Activated naive CD8-positive, alpha-beta T cell treated with anti-CD3 and anti-CD28 coated beads for 36 hours (primary cell): ENCODE measurements at regions not wholly inside any gene's neighbourhood (a gene's known extent, or its start where the extent isn't known, plus 50 kb on each side); places are given as distances from the start of the nearest gene placed in this dataset.
"Not testable (repeated sequence)": the region's sequence is repeated elsewhere in the genome, so short reads cannot be mapped to it uniquely, and the experiment has no call there.

ENCODE experiments used
- DNase-seq: peaks from one replicate; pipeline ENCODE4 v3.0.0; 2021
- H3K27ac Mint-ChIP-seq: one replicate; pipeline ENCODE4 v1.8.0; 2022; ENCODE audit warnings: mild to moderate bottlenecking, moderate library complexity, mixed read lengths
- H3K27me3 Mint-ChIP-seq: one replicate; pipeline ENCODE4 v1.8.0; 2022; ENCODE audit warnings: mild to moderate bottlenecking, mixed read lengths
- H3K36me3 Mint-ChIP-seq: one replicate; pipeline ENCODE4 v1.8.0; 2021; ENCODE audit warnings: mild to moderate bottlenecking, mixed read lengths
- H3K4me1 Mint-ChIP-seq: one replicate; pipeline ENCODE4 v1.8.0; 2021; ENCODE audit warnings: mixed read lengths
- H3K4me3 Mint-ChIP-seq: one replicate; pipeline ENCODE4 v1.8.0; 2022; ENCODE audit warnings: mild to moderate bottlenecking, moderate library complexity, mixed read lengths
- H3K9me3 Mint-ChIP-seq: one replicate; pipeline ENCODE4 v1.8.0; 2022; ENCODE audit warnings: mixed read lengths

- not testable (repeated sequence) for H3K27me3 Mint-ChIP-seq, DNase-seq, H3K9me3 Mint-ChIP-seq, H3K36me3 Mint-ChIP-seq, H3K27ac Mint-ChIP-seq, H3K4me1 Mint-ChIP-seq, H3K4me3 Mint-ChIP-seq
Observed at GRCh38 chr21:9028624-9029431, 1492.6 kb upstream of the TPTE start.

GRCh38 chr21:9030141-9030665 lies 1491.2 kb upstream of the TPTE start:
- DNase-seq, H3K36me3 Mint-ChIP-seq, H3K27me3 Mint-ChIP-seq, H3K27ac Mint-ChIP-seq, H3K9me3 Mint-ChIP-seq, H3K4me1 Mint-ChIP-seq, H3K4me3 Mint-ChIP-seq: not testable (repeated sequence)

GRCh38 chr21:9031482-9032374 lies 1489.7 kb upstream of the TPTE start:
- not testable (repeated sequence) for H3K27me3 Mint-ChIP-seq, H3K36me3 Mint-ChIP-seq, H3K4me3 Mint-ChIP-seq, DNase-seq, H3K4me1 Mint-ChIP-seq, H3K9me3 Mint-ChIP-seq, H3K27ac Mint-ChIP-seq

- not testable (repeated sequence) for DNase-seq, H3K4me3 Mint-ChIP-seq, H3K27me3 Mint-ChIP-seq, H3K36me3 Mint-ChIP-seq, H3K4me1 Mint-ChIP-seq, H3K9me3 Mint-ChIP-seq, H3K27ac Mint-ChIP-seq
Observed at GRCh38 chr21:9032547-9032946, 1488.8 kb upstream of the TPTE start.

- not testable (repeated sequence) for H3K36me3 Mint-ChIP-seq, H3K4me3 Mint-ChIP-seq, H3K27ac Mint-ChIP-seq, DNase-seq, H3K9me3 Mint-ChIP-seq, H3K27me3 Mint-ChIP-seq, H3K4me1 Mint-ChIP-seq
Observed at GRCh38 chr21:9033295-9033694, 1488.1 kb upstream of the TPTE start.

GRCh38 chr21:9034491-9035200 lies 1486.7 kb upstream of the TPTE start:
- not testable (repeated sequence) for H3K4me3 Mint-ChIP-seq, H3K27ac Mint-ChIP-seq, H3K36me3 Mint-ChIP-seq, H3K27me3 Mint-ChIP-seq, DNase-seq, H3K4me1 Mint-ChIP-seq, H3K9me3 Mint-ChIP-seq

GRCh38 chr21:9035225-9035624 lies 1486.2 kb upstream of the TPTE start:
- H3K4me1 Mint-ChIP-seq, H3K27ac Mint-ChIP-seq, H3K27me3 Mint-ChIP-seq, H3K4me3 Mint-ChIP-seq, H3K36me3 Mint-ChIP-seq, DNase-seq, H3K9me3 Mint-ChIP-seq: not testable (repeated sequence)

GRCh38 chr21:9035970-9036369 lies 1485.4 kb upstream of the TPTE start:
- not testable (repeated sequence) for H3K4me1 Mint-ChIP-seq, DNase-seq, H3K4me3 Mint-ChIP-seq, H3K27ac Mint-ChIP-seq, H3K9me3 Mint-ChIP-seq, H3K27me3 Mint-ChIP-seq, H3K36me3 Mint-ChIP-seq

GRCh38 chr21:9036966-9037587 lies 1484.3 kb upstream of the TPTE start:
- not testable (repeated sequence) for H3K36me3 Mint-ChIP-seq, H3K4me3 Mint-ChIP-seq, DNase-seq, H3K9me3 Mint-ChIP-seq, H3K4me1 Mint-ChIP-seq, H3K27ac Mint-ChIP-seq, H3K27me3 Mint-ChIP-seq

GRCh38 chr21:9037588-9038544 lies 1483.5 kb upstream of the TPTE start:
- DNase-seq, H3K27ac Mint-ChIP-seq, H3K36me3 Mint-ChIP-seq, H3K27me3 Mint-ChIP-seq, H3K4me1 Mint-ChIP-seq, H3K9me3 Mint-ChIP-seq, H3K4me3 Mint-ChIP-seq: not testable (repeated sequence)

- H3K27ac Mint-ChIP-seq, H3K4me1 Mint-ChIP-seq, H3K27me3 Mint-ChIP-seq, H3K36me3 Mint-ChIP-seq, H3K4me3 Mint-ChIP-seq, H3K9me3 Mint-ChIP-seq, DNase-seq: not testable (repeated sequence)
Observed at GRCh38 chr21:9039520-9040365, 1481.6 kb upstream of the TPTE start.

- H3K27ac Mint-ChIP-seq, H3K4me3 Mint-ChIP-seq, H3K9me3 Mint-ChIP-seq, H3K27me3 Mint-ChIP-seq, DNase-seq, H3K36me3 Mint-ChIP-seq, H3K4me1 Mint-ChIP-seq: not testable (repeated sequence)
Observed at GRCh38 chr21:9040406-9040805, 1481.0 kb upstream of the TPTE start.

GRCh38 chr21:9041175-9041948 lies 1480.0 kb upstream of the TPTE start:
- not testable (repeated sequence) for H3K27me3 Mint-ChIP-seq, H3K9me3 Mint-ChIP-seq, H3K27ac Mint-ChIP-seq, H3K4me1 Mint-ChIP-seq, H3K36me3 Mint-ChIP-seq, H3K4me3 Mint-ChIP-seq, DNase-seq
